ENCODE measurements at regions not wholly inside any gene's neighbourhood (a gene's known extent, or its start where the extent isn't known, plus 50 kb on each side); places are given as distances from the start of the nearest gene placed in this dataset.

GRCh38 chr2:4096978-4097766, 393.8 kb downstream of the DCDC2C start:
- Histone ChIP-seq H3K36me3 (ENCODE audit: low read length) (no peaks in the 10 kb centered on the region), H3K27ac (ENCODE audit: low read depth, low read length) (no peak overlapping the region), H3K27me3 (ENCODE audit: low read length) (no peaks in the 10 kb centered on the region), H4K20me1 (ENCODE audit: low read depth, low read length) (no peaks in the 10 kb centered on the region), H3K9me2 (replicated peaks; ENCODE audit: insufficient read depth, low read length) (no peaks in the 10 kb centered on the region), H3K9ac (ENCODE audit: low read length) (no peak overlapping the region), H3K9me3 (ENCODE audit: insufficient read depth, low read length) (no peaks in the 10 kb centered on the region), H3K4me3 (ENCODE audit: insufficient read depth, low read length, poor library complexity, severe bottlenecking) (no peak overlapping the region), H3F3A (ENCODE audit: insufficient read depth) (no peaks in the 10 kb centered on the region), H3K79me2 (ENCODE audit: insufficient read depth, low read length) (no peaks in the 10 kb centered on the region), H2AFZ (ENCODE audit: low read depth, low read length, severe bottlenecking) (no peak overlapping the region), H3K4me2 (ENCODE audit: low read depth, low read length, poor library complexity, severe bottlenecking) (no peak overlapping the region)
- no peak for TF ChIP-seq EZH2phosphoT487 (conservative IDR thresholded peaks at IDR 0.05; ENCODE audit: low read length)
- TF ChIP-seq, protein P1, sequence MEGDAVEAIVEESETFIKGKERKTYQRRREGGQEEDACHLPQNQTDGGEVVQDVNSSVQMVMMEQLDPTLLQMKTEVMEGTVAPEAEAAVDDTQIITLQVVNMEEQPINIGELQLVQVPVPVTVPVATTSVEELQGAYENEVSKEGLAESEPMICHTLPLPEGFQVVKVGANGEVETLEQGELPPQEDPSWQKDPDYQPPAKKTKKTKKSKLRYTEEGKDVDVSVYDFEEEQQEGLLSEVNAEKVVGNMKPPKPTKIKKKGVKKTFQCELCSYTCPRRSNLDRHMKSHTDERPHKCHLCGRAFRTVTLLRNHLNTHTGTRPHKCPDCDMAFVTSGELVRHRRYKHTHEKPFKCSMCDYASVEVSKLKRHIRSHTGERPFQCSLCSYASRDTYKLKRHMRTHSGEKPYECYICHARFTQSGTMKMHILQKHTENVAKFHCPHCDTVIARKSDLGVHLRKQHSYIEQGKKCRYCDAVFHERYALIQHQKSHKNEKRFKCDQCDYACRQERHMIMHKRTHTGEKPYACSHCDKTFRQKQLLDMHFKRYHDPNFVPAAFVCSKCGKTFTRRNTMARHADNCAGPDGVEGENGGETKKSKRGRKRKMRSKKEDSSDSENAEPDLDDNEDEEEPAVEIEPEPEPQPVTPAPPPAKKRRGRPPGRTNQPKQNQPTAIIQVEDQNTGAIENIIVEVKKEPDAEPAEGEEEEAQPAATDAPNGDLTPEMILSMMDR (IDR thresholded peaks at IDR 0.05; ENCODE audit: insufficient read depth, low read length, poor library complexity, severe bottlenecking): no peak

DNA sequence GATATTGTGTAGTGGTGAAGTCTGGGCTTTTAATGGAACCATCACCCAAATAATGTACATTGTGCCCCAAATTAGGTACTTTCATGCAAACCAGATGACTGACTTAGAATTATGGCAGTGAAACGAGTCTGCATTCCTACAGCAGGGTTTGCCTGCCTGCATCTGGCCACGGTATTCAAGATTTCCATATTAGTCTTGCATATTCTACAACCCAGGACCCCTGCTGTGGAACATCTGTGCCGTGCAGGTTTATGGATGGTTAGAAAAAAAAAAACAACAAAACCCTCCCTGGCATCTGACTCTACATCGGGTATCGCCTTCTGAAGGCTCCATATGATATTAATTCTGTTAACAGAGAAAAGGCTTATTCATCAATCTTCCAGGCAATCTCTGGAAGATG, 394.8 kb downstream of the DCDC2C start:
- H3K4me2 ChIP-seq (ENCODE audit: low read depth, low read length, poor library complexity, severe bottlenecking): no peak overlapping the region
- H3K27ac ChIP-seq (ENCODE audit: low read depth, low read length): no peak overlapping the region
- no peaks in the 10 kb centered on the region for H4K20me1 ChIP-seq (ENCODE audit: low read depth, low read length)
- no peaks in the 10 kb centered on the region for H3K36me3 ChIP-seq (ENCODE audit: low read length)
- H3F3A ChIP-seq (ENCODE audit: insufficient read depth): no peaks in the 10 kb centered on the region
- no peaks in the 10 kb centered on the region for H3K79me2 ChIP-seq (ENCODE audit: insufficient read depth, low read length)
- H3K4me3 ChIP-seq (ENCODE audit: insufficient read depth, low read length, poor library complexity, severe bottlenecking): no peak overlapping the region
- no peaks in the 10 kb centered on the region for H3K9me2 ChIP-seq (replicated peaks; ENCODE audit: insufficient read depth, low read length)
- no peak for TF ChIP-seq EZH2phosphoT487 (conservative IDR thresholded peaks at IDR 0.05; ENCODE audit: low read length)
- TF ChIP-seq, protein P1 (IDR thresholded peaks at IDR 0.05; ENCODE audit: insufficient read depth, low read length, poor library complexity, severe bottlenecking): no peak
- H2AFZ ChIP-seq (ENCODE audit: low read depth, low read length, severe bottlenecking): no peak overlapping the region
- no peak overlapping the region for H3K9ac ChIP-seq (ENCODE audit: low read length)
- H3K27me3 ChIP-seq (ENCODE audit: low read length): no peaks in the 10 kb centered on the region
- H3K9me3 ChIP-seq (ENCODE audit: insufficient read depth, low read length): no peaks in the 10 kb centered on the region

DNA sequence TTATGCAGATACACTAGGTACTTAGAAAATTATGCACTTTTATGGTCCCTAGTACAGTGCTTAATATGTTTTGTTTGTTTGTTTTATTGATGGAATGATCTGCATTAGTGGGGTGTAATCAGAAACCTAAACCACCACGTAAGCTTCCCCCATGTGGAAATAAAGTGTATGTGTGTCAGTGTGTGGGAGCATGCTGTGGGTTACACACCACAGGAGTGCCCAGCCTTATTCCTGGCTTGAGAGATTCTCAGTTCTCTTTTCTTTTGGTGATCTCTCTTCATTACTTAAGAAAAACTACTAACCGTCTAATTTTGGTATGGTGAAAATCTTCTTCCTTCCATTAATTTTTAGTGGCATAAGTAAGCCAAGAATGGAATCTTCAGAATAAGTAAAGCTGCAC, 398.6 kb downstream of the DCDC2C start:
- Histone ChIP-seq H3K9me3 (ENCODE audit: insufficient read depth, low read length) (no peaks in the 10 kb centered on the region), H3K4me2 (ENCODE audit: low read depth, low read length, poor library complexity, severe bottlenecking) (no peak overlapping the region), H3K79me2 (ENCODE audit: insufficient read depth, low read length) (no peaks in the 10 kb centered on the region), H3F3A (ENCODE audit: insufficient read depth) (no peaks in the 10 kb centered on the region), H3K4me3 (ENCODE audit: insufficient read depth, low read length, poor library complexity, severe bottlenecking) (no peak overlapping the region), H3K9me2 (replicated peaks; ENCODE audit: insufficient read depth, low read length) (no peaks in the 10 kb centered on the region), H4K20me1 (ENCODE audit: low read depth, low read length) (no peaks in the 10 kb centered on the region), H3K27me3 (ENCODE audit: low read length) (no peaks in the 10 kb centered on the region), H3K36me3 (ENCODE audit: low read length) (no peaks in the 10 kb centered on the region), H3K27ac (ENCODE audit: low read depth, low read length) (no peak overlapping the region), H2AFZ (ENCODE audit: low read depth, low read length, severe bottlenecking) (no peak overlapping the region), H3K9ac (ENCODE audit: low read length) (no peak overlapping the region)
- TF ChIP-seq EZH2phosphoT487 (conservative IDR thresholded peaks at IDR 0.05; ENCODE audit: low read length): no peak
- TF ChIP-seq, protein P1 (IDR thresholded peaks at IDR 0.05; ENCODE audit: insufficient read depth, low read length, poor library complexity, severe bottlenecking): no peak
